ENCODE measurements at regions not wholly inside any gene's neighbourhood (a gene's known extent, or its start where the extent isn't known, plus 50 kb on each side); places are given as distances from the start of the nearest gene placed in this dataset.

DNA sequence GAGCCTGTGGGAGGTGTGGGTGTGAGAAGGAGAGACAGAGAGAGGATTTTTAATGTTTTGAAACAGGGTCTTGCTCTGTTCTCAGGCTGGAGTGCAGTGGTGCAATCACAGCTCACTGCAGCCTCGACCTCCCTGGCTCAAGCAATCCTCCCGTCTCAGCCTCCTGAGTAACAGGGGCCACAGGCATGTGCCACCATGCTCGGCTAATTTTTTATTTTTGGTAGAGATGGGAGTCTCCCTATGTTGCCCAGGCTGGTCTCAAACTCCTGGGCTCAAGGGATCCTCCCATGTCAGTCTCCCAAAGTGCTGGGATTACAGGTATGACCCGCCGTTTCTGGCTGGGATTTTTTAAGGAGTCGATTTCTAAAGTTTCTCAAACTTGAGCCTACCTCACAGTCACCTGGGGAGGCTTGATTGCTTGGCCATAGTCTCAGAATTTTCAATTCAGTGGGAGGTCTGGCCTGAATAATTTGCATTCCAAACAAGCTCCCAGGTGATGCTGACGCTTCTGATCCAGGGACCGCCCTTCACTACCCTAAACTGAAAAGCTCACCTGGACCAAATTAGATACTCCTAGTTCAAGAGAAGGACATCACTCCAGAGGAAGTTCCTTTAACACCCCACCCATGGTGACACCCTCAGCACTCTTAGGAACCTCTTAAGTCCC lies 70.8 kb upstream of the SLC1A4 start:
- in situ Hi-C loops (cut with MboI): loop anchor here (5.0 to 25.0 kb wide), 3 partner anchors 129 to 644 kb away; no protein-coding TSS in a partner anchor
- H3K4me2 ChIP-seq (ENCODE audit: unreplicated experiment): peak overlapping the region; percentile 85

DNA sequence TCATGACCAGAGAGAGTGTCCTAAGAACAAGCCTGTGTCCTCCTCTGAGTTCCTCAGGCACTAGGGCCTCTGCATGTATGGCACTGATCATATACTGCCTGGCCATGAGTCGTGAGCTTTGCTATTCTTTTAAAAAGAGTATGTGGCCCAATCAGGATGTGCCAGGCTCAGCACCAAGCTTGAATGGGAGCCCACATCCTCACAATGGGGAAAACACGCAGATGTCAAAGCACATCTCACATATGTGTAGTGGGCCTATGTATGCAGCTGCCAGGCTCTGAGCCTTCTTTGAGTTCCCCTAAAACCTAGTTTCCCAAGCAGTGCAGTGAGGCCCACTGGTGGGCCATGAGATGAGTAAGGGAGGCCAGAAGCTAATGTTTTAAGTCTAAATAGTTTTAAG lies 69.9 kb upstream of the SLC1A4 start:
- H2AFZ ChIP-seq: no peak overlapping the region
- H3K4me1 ChIP-seq (ENCODE audit: insufficient read depth): no peaks in the 10 kb centered on the region
- no peak overlapping the region for H3K4me2 ChIP-seq (ENCODE audit: unreplicated experiment)
- 0 out of 2 replicates have a peak, but pooled peaks cover 4% of the 10 kb centered on the region for H3F3A ChIP-seq (ENCODE audit: insufficient read depth)
- H3K27me3 ChIP-seq (replicated peaks; ENCODE audit: insufficient read depth): no peaks in the 10 kb centered on the region
- no peak for DNase-seq
- H3K36me3 ChIP-seq (ENCODE audit: low read depth): no peaks in the 10 kb centered on the region
- H3K79me2 ChIP-seq (ENCODE audit: insufficient read depth): no peaks in the 10 kb centered on the region
- H3K9me2 ChIP-seq (ENCODE audit: insufficient read depth): no peaks in the 10 kb centered on the region
- no peaks in the 10 kb centered on the region for H3K9me3 ChIP-seq (ENCODE audit: low read depth)
- H3K4me3 ChIP-seq: no peak overlapping the region
- WGBS, 2 experiments (ENCODE audit: low coverage in 1 of 2, low lambda C conversion rate in 2 of 2, missing lambda C conversion rate in 2 of 2): 95 to 96% methylated on average over 2 of the region's 2 CpGs
- H4K20me1 ChIP-seq (ENCODE audit: insufficient read depth): no peaks in the 10 kb centered on the region
- in situ Hi-C loops (cut with MboI): loop anchor here (5.0 to 25.0 kb wide), 3 partner anchors 128 to 643 kb away; no protein-coding TSS in a partner anchor
- no peak overlapping the region for H3K27ac ChIP-seq
- H3K9ac ChIP-seq: no peak overlapping the region
- TF ChIP-seq EZH2phosphoT487 (IDR thresholded peaks at IDR 0.05; ENCODE audit: insufficient read depth, low read depth): no peak
- TF ChIP-seq EZH2 (IDR thresholded peaks at IDR 0.05; ENCODE audit: insufficient read depth, poor library complexity, severe bottlenecking): no peak

More for the DNA sequence above, 70.8 kb upstream of the SLC1A4 start:
- Histone ChIP-seq H3K9me3 (ENCODE audit: low read depth) (no peaks in the 10 kb centered on the region), H3K36me3 (ENCODE audit: low read depth) (no peaks in the 10 kb centered on the region), H3K27me3 (replicated peaks; ENCODE audit: insufficient read depth) (no peaks in the 10 kb centered on the region), H4K20me1 (ENCODE audit: insufficient read depth) (no peaks in the 10 kb centered on the region), H3K4me3 (peak overlapping the region; percentile 74), H3K9me2 (ENCODE audit: insufficient read depth) (no peaks in the 10 kb centered on the region), H3K79me2 (ENCODE audit: insufficient read depth) (no peaks in the 10 kb centered on the region), H3K27ac (peak overlapping the region; percentile 40), H3K4me1 (ENCODE audit: insufficient read depth) (no peaks in the 10 kb centered on the region), H2AFZ (peak overlapping the region; percentile 94), H3K9ac (peak overlapping the region; percentile 54), H3F3A (ENCODE audit: insufficient read depth) (0 out of 2 replicates have a peak, but pooled peaks cover 4% of the 10 kb centered on the region)
- 66 to 71% methylated on average over 8 of the region's 8 CpGs for WGBS, 2 experiments (ENCODE audit: low coverage in 1 of 2, low lambda C conversion rate in 2 of 2, missing lambda C conversion rate in 2 of 2)
- TF ChIP-seq EZH2phosphoT487 (IDR thresholded peaks at IDR 0.05; ENCODE audit: insufficient read depth, low read depth) (no peak), EZH2 (IDR thresholded peaks at IDR 0.05; ENCODE audit: insufficient read depth, poor library complexity, severe bottlenecking) (no peak)
- no peak for DNase-seq

DNA sequence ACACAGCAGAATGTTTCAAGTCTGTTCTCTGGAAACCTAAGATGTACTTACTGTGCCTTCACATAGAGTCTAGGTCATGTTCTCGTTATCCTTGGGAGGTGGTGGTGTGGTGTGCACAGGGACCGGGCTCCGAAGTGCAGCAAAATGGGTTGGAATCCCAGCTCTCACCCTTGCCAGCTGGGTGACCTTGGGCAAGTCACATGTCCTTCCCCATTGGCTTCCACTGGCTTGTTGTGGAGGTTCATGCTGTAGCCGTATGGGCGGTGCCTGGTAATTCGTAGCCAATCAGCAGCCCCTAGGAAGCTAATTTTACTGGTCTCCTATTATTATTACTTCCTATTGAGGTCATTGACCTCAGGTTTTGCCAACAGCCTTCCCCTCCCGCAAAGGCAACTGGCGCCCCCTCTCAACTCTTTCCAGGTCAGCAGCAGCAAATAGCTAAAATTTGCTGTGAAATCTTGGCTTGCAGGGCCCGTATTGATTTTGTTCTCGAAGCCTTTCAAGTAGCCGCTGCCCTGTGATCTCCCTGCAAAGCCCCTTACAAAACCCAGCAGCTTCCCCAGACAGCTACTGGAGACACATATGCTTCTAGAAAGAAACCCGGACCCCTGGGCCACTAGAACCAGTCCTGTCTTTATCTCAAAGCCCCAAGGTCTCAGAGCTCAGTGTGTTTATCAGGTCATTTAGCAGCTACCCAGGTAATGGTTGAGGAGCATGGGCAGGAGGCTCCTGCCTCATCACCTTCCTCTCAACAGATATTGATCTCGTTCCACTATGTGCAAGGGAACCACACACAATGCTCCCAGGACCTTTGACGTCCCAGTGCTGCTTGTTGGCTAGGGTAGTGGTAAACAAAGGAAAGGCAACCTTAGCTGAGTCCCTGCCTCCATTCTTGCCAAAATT lies 66.5 kb upstream of the SLC1A4 start:
- H3K4me2 ChIP-seq (ENCODE audit: unreplicated experiment): no peak overlapping the region
- in situ Hi-C loops (cut with MboI): loop anchor here (25.0 kb wide), 2 partner anchors 240 to 640 kb away; no protein-coding TSS in a partner anchor
- TF ChIP-seq EZH2 (IDR thresholded peaks at IDR 0.05; ENCODE audit: insufficient read depth, poor library complexity, severe bottlenecking): no peak
- TF ChIP-seq EZH2phosphoT487 (IDR thresholded peaks at IDR 0.05; ENCODE audit: insufficient read depth, low read depth): no peak
- H3K4me1 ChIP-seq (ENCODE audit: insufficient read depth): no peaks in the 10 kb centered on the region
- H3K9ac ChIP-seq: no peak overlapping the region
- DNase-seq: no peak
- no peaks in the 10 kb centered on the region for H4K20me1 ChIP-seq (ENCODE audit: insufficient read depth)
- H3F3A ChIP-seq (ENCODE audit: insufficient read depth): no peaks in the 10 kb centered on the region
- H3K9me3 ChIP-seq (ENCODE audit: low read depth): no peaks in the 10 kb centered on the region
- WGBS, 2 experiments (ENCODE audit: low coverage in 1 of 2, low lambda C conversion rate in 2 of 2, missing lambda C conversion rate in 2 of 2): 86 to 87% methylated on average over 14 of the region's 14 CpGs
- no peaks in the 10 kb centered on the region for H3K27me3 ChIP-seq (replicated peaks; ENCODE audit: insufficient read depth)
- no peaks in the 10 kb centered on the region for H3K9me2 ChIP-seq (ENCODE audit: insufficient read depth)
- no peak overlapping the region for H2AFZ ChIP-seq
- H3K79me2 ChIP-seq (ENCODE audit: insufficient read depth): no peaks in the 10 kb centered on the region
- H3K27ac ChIP-seq: no peak overlapping the region
- H3K36me3 ChIP-seq (ENCODE audit: low read depth): no peaks in the 10 kb centered on the region
- no peak overlapping the region for H3K4me3 ChIP-seq

DNA sequence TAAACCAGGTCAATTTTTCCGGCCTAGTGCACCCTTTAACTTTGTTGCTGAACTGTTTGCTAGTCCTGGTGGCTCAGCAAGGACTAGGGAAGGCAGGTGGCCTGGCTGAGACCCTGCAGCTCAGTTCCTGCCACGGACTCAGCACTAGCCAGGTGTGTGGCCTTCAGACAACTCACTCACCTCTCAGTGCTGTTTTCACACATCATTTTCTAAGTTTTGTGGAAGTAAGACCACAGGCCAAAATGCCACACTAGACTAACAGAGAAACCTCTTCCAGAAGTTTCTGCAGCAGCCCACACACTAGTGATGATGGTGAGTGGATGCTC lies 65.9 kb upstream of the SLC1A4 start:
- H3K9me3 ChIP-seq (ENCODE audit: low read depth): no peaks in the 10 kb centered on the region
- no peak overlapping the region for H3K4me2 ChIP-seq (ENCODE audit: unreplicated experiment)
- H3K79me2 ChIP-seq (ENCODE audit: insufficient read depth): no peaks in the 10 kb centered on the region
- H3K9me2 ChIP-seq (ENCODE audit: insufficient read depth): no peaks in the 10 kb centered on the region
- no peaks in the 10 kb centered on the region for H3F3A ChIP-seq (ENCODE audit: insufficient read depth)
- no peak overlapping the region for H3K4me3 ChIP-seq
- in situ Hi-C loops (cut with MboI): loop anchor here (25.0 kb wide), 2 partner anchors 239 to 639 kb away; no protein-coding TSS in a partner anchor
- DNase-seq: no peak
- H4K20me1 ChIP-seq (ENCODE audit: insufficient read depth): no peaks in the 10 kb centered on the region
- H3K27ac ChIP-seq: no peak overlapping the region
- 70 to 79% methylated on average over 2 of the region's 2 CpGs for WGBS, 2 experiments (ENCODE audit: low coverage in 1 of 2, low lambda C conversion rate in 2 of 2, missing lambda C conversion rate in 2 of 2)
- H3K27me3 ChIP-seq (replicated peaks; ENCODE audit: insufficient read depth): no peaks in the 10 kb centered on the region
- no peaks in the 10 kb centered on the region for H3K4me1 ChIP-seq (ENCODE audit: insufficient read depth)
- no peaks in the 10 kb centered on the region for H3K36me3 ChIP-seq (ENCODE audit: low read depth)
- H2AFZ ChIP-seq: no peak overlapping the region
- H3K9ac ChIP-seq: no peak overlapping the region
- no peak for TF ChIP-seq EZH2 (IDR thresholded peaks at IDR 0.05; ENCODE audit: insufficient read depth, poor library complexity, severe bottlenecking)
- TF ChIP-seq EZH2phosphoT487 (IDR thresholded peaks at IDR 0.05; ENCODE audit: insufficient read depth, low read depth): no peak
